Peyer's patch (tissue), 4 donors: ENCODE measurements at regions not wholly inside any gene's neighbourhood (a gene's known extent, or its start where the extent isn't known, plus 50 kb on each side); places are given as distances from the start of the nearest gene placed in this dataset.

Experiments used
- DNase-seq, 3 donors: peaks; one replicate each; pipeline ENCODE4 v3.0.0-alpha.2; 2017 to 2019
- H3K27ac ChIP-seq, 4 donors: fragments of 200-600 bp; sonication (generic); one replicate each; pipeline ENCODE4 v1.5.1; 2016 to 2019
- H3K27me3 ChIP-seq, 2 donors: fragments of 200-600 bp; sonication (generic); one replicate each; pipeline ENCODE4 v1.5.1; 2019
- H3K36me3 ChIP-seq, 3 donors: fragments of 200-600 bp; sonication (generic); one replicate each; pipeline ENCODE4 v1.5.1; 2016 to 2019
- H3K4me1 ChIP-seq, 4 donors: fragments of 200-600 bp; sonication (generic); one replicate each; pipeline ENCODE4 v1.5.1; 2016 to 2019
- H3K4me3 ChIP-seq, 4 donors: fragments of 200-600 bp; sonication (generic); 1 replicate in 3 of 4; 2 replicates in 1 of 4; pipeline ENCODE4 v1.5.1; 2016 to 2019; ENCODE audit warnings: mild to moderate bottlenecking in 1 of 4
- H3K9me3 ChIP-seq, 4 donors: fragments of 200-600 bp; sonication (generic); one replicate each; pipeline ENCODE4 v1.5.1; 2016 to 2019; ENCODE audit warnings: mild to moderate bottlenecking in 1 of 4
- POLR2A ChIP-seq, 2 donors: fragments of 450-650 bp; IDR thresholded peaks; one replicate each; pipeline ENCODE4 v1.5.1; 2017; ENCODE audit warnings: antibody characterized with exemption in 2 of 2, mild to moderate bottlenecking in 2 of 2, moderate library complexity in 2 of 2
- TF ChIP-seq, protein P1 (sequence below), 6 experiments: fragments of 450-650 bp in 4 of 6; fragments of 200-600 bp in 2 of 6; sonication (generic) in 1 of 6; IDR thresholded peaks; one replicate each; pipeline ENCODE4 v1.5.1; 2017 to 2019; ENCODE audit warnings: antibody characterized with exemption in 6 of 6, mild to moderate bottlenecking in 3 of 6, moderate library complexity in 1 of 6

DNA sequence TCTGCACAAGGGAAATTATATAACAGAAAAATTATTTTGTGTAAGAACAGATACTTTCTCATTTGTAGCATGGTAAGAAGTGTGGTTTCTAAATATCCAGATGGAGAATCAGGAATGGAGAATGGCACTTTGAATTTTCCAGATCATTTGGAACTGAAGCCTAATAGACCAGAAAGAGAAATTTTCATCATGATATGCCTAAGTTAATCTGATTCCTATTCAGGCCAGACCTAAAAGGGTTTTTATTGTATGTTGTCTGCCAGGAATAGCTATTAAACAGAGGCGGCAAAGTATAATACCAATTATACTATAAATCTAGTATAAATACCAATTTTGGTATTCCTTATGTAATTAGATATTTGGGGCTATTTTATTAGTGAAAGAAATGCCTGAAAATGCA is 382.7 kb upstream of the FAR2 start:
- Histone ChIP-seq H3K36me3 (no peaks in the 10 kb centered on the region), H3K9me3 (no peaks in the 10 kb centered on the region), H3K4me3 (no peak overlapping the region), H3K27ac (no peak overlapping the region), H3K27me3 (no peaks in the 10 kb centered on the region), H3K4me1 (no peaks in the 10 kb centered on the region)
- TF ChIP-seq POLR2A (IDR thresholded peaks at IDR 0.05), result no peak
- TF ChIP-seq, protein P1, sequence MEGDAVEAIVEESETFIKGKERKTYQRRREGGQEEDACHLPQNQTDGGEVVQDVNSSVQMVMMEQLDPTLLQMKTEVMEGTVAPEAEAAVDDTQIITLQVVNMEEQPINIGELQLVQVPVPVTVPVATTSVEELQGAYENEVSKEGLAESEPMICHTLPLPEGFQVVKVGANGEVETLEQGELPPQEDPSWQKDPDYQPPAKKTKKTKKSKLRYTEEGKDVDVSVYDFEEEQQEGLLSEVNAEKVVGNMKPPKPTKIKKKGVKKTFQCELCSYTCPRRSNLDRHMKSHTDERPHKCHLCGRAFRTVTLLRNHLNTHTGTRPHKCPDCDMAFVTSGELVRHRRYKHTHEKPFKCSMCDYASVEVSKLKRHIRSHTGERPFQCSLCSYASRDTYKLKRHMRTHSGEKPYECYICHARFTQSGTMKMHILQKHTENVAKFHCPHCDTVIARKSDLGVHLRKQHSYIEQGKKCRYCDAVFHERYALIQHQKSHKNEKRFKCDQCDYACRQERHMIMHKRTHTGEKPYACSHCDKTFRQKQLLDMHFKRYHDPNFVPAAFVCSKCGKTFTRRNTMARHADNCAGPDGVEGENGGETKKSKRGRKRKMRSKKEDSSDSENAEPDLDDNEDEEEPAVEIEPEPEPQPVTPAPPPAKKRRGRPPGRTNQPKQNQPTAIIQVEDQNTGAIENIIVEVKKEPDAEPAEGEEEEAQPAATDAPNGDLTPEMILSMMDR (IDR thresholded peaks at IDR 0.05), result no peak
- DNase-seq, result no peak

DNA sequence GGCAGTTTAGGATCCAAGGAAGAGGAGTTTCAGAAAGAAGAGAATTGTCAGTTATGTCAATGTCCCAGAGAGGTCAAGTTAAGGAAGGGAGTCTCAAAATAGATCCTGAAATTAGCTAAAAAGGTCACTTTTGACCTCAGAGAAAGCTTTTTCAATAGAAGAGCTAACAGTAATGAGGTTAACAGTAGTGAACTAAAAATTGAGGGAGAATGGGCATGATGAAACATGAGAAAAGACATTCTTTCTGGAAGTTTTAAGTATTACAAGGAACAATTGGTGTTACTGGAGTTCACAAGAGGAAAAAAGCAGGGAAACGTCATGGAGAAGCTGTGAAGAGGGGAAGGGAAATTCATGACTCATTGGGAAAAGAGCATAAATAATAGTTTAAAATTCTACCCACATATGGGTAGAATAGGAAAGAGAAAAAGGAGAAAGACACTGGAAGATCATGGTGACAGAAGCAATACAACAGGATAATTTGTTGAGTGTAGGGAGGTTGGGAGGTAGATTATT is 381.2 kb upstream of the FAR2 start:
- TF ChIP-seq POLR2A (IDR thresholded peaks at IDR 0.05), result no peak
- TF ChIP-seq, protein P1 (IDR thresholded peaks at IDR 0.05), result no peak
- Histone ChIP-seq H3K36me3 (no peaks in the 10 kb centered on the region), H3K4me3 (no peak overlapping the region), H3K27me3 (no peaks in the 10 kb centered on the region), H3K4me1 (peaks cover 0 to 4% (median 0%) of the 10 kb centered on the region in 4 donors), H3K27ac (no peak overlapping the region), H3K9me3 (no peaks in the 10 kb centered on the region)
- DNase-seq, result no peak

DNA sequence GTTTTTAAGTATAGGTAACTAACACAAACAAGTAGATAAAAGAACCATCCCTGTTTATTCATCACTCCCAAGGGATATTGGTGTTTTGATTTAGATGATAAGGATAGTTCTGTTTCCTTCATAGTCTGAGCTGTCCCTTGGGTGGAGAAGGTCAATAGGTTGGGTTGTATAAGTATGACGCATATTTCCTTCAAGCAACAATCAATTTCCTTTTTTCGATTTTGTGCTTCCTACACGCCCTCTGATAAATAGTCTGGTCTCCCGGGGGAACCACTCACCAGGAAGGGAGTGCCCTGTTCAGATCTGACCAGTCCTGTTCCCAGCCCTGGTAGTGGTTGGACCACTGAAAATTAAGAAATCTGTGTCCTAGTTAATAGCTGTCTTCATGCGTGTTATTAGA is 378.8 kb upstream of the FAR2 start:
- Histone ChIP-seq H3K27me3 (no peaks in the 10 kb centered on the region), H3K4me1 (peaks cover 0 to 4% (median 0%) of the 10 kb centered on the region in 4 donors), H3K36me3 (no peaks in the 10 kb centered on the region), H3K9me3 (no peaks in the 10 kb centered on the region), H3K4me3 (no peak overlapping the region), H3K27ac (peak overlapping the region in 2 of 4 donors; percentile 28 to 55)
- peak in 1 of 3 donors; percentile 53 for DNase-seq
- no peak for TF ChIP-seq POLR2A (IDR thresholded peaks at IDR 0.05)
- TF ChIP-seq, protein P1 (IDR thresholded peaks at IDR 0.05), result no peak

DNA sequence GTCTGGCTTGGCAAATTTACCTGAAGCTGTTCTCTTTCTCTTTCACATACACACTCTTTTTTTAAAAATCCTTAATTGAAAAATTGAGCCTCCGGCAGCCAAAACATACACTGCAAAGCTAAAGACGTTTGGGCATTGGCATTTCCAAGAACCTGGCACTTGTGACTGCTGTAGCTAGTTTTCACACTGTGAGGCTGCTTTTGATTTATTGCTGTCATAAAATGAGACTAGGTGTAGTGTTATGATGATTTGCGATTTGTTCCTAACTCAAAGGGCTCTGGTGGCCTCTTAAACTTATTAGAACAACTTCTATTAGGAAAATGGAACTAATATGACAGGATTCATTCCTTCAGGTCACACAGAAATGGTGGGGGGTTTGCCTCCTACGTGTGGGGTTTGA is 377.1 kb upstream of the FAR2 start:
- Histone ChIP-seq H3K9me3 (no peaks in the 10 kb centered on the region), H3K27me3 (no peaks in the 10 kb centered on the region), H3K4me1 (peaks cover 0 to 4% (median 0%) of the 10 kb centered on the region in 4 donors), H3K27ac (no peak overlapping the region), H3K4me3 (no peak overlapping the region), H3K36me3 (no peaks in the 10 kb centered on the region)
- no peak for DNase-seq
- TF ChIP-seq, protein P1 (IDR thresholded peaks at IDR 0.05), result no peak
- no peak for TF ChIP-seq POLR2A (IDR thresholded peaks at IDR 0.05)

DNA sequence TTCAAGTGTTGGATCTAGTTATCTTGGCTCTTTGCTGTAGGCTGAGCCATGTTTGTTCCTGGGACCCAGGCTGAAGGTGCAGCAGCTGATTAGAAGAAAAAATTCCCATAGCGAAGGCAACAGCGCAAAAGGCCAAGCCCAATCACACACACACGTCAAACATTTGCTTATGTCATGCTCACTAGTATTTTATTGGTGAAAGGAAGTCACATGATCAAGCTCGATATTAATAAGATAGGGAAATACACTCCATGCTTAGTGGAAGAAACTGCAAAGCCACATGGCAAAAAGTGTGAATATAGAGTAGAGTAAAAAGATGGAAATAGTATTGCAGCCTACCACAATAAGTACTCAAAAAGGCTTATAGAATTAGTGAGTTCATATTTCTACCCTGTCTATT is 373.5 kb upstream of the FAR2 start:
- Histone ChIP-seq H3K9me3 (no peaks in the 10 kb centered on the region), H3K27me3 (no peaks in the 10 kb centered on the region), H3K27ac (no peak overlapping the region), H3K4me3 (no peak overlapping the region), H3K36me3 (no peaks in the 10 kb centered on the region), H3K4me1 (peaks cover 0 to 4% (median 0%) of the 10 kb centered on the region in 4 donors)
- no peak for DNase-seq
- no peak for TF ChIP-seq POLR2A (IDR thresholded peaks at IDR 0.05)
- TF ChIP-seq, protein P1 (IDR thresholded peaks at IDR 0.05), result no peak

DNA sequence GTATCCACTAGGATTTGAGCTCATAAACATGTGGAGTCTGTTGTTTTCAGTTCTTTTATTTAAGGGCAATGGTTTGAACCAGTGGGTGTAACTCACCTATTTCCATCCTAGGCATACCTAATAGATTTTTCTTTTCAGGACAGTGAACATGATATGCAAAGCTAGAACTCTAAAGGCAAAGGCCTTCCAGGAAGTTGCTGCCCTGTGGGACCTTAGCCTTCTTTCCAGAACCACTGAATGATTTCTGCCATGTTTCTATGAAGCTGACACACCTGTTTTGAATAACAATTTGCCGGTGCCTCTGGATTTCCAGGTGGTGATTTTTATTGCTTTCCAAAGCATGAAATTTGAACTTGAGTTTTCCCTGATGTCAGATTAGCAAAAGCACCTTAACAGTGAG is 372.9 kb upstream of the FAR2 start:
- Histone ChIP-seq H3K9me3 (no peaks in the 10 kb centered on the region), H3K4me3 (no peak overlapping the region), H3K4me1 (peaks cover 0 to 4% (median 0%) of the 10 kb centered on the region in 4 donors), H3K27me3 (no peaks in the 10 kb centered on the region), H3K27ac (no peak overlapping the region), H3K36me3 (no peaks in the 10 kb centered on the region)
- DNase-seq, result no peak
- TF ChIP-seq POLR2A (IDR thresholded peaks at IDR 0.05), result no peak
- TF ChIP-seq, protein P1 (IDR thresholded peaks at IDR 0.05), result no peak
